ENCODE measurements at regions not wholly inside any gene's neighbourhood (a gene's known extent, or its start where the extent isn't known, plus 50 kb on each side); places are given as distances from the start of the nearest gene placed in this dataset.

GRCh38 chr4:154030152-154030551 lies 241.3 kb upstream of the SFRP2 start:
- Histone ChIP-seq H4K5ac (ENCODE audit: insufficient read length, low read depth, low read length) (no peak overlapping the region), H2BK5ac (ENCODE audit: low read depth, low read length) (no peak overlapping the region), H3K9me3 (ENCODE audit: insufficient read depth in 2 of 2, low read depth in 1 of 2, low read length in 1 of 2) (0 out of 4 replicates have a peak, but pooled peaks cover 0 to 7% of the 10 kb centered on the region in 2 experiments), H2BK12ac (ENCODE audit: low read depth, low read length) (no peak overlapping the region), H2BK120ac (replicated peaks; ENCODE audit: low read depth, low read length) (no peak overlapping the region), H3K18ac (ENCODE audit: extremely low read depth, low read length) (no peak overlapping the region), H3K23ac (ENCODE audit: insufficient read length) (no peak overlapping the region), H3K79me1 (ENCODE audit: low read depth, low read length) (no peaks in the 10 kb centered on the region), H3K4me1 (replicated peaks in 1 of 4; ENCODE audit: control insufficient read depth in 3 of 4, insufficient read depth in 4 of 4, low read length in 3 of 4) (peaks cover 0 to 4% (median 2%) of the 10 kb centered on the region in 4 experiments; a peak in 2 of 7 replicates), H3K4me3 (ENCODE audit: extremely low read depth in 1 of 4, insufficient read depth in 2 of 4, low read depth in 3 of 4, low read length in 4 of 4) (no peak overlapping the region), H3K4me2 (ENCODE audit: insufficient read depth in 1 of 2, low read depth in 2 of 2, low read length in 2 of 2) (no peak overlapping the region; a peak in 1 of 4 replicates), H3K23me2 (ENCODE audit: low read depth, low read length) (no peaks in the 10 kb centered on the region), H4K91ac (replicated peaks; ENCODE audit: insufficient read length, low read length) (no peak overlapping the region), H3K27ac (ENCODE audit: low read depth, low read length) (no peak overlapping the region), H2AFZ (ENCODE audit: low read length) (no peak overlapping the region), H3K56ac (replicated peaks; ENCODE audit: insufficient read length, low read depth, low read length) (no peak overlapping the region), H3K4ac (replicated peaks; ENCODE audit: insufficient read length, low read depth, low read length) (no peak overlapping the region), H2AK5ac (ENCODE audit: low read depth, low read length) (no peak overlapping the region), H2BK15ac (ENCODE audit: low read length) (no peak overlapping the region), H3K79me2 (ENCODE audit: control insufficient read depth in 1 of 2, insufficient read depth in 2 of 2, low read length in 2 of 2) (no peaks in the 10 kb centered on the region), H2BK20ac (ENCODE audit: low read length) (no peak overlapping the region), H3K36me3 (ENCODE audit: control insufficient read depth in 2 of 4, insufficient read depth in 4 of 4, low read length in 3 of 4) (no peaks in the 10 kb centered on the region), H3K9ac (replicated peaks in 1 of 4; ENCODE audit: extremely low read depth in 1 of 4, low read depth in 3 of 4, low read length in 3 of 4) (no peak overlapping the region; a peak in 1 of 7 replicates), H4K8ac (ENCODE audit: extremely low read depth, insufficient read depth, low read length) (no peak overlapping the region), H3K14ac (ENCODE audit: insufficient read length) (no peak overlapping the region), H3K27me3 (replicated peaks in 1 of 4; ENCODE audit: control insufficient read depth in 3 of 4, extremely low read depth in 1 of 4, insufficient read depth in 3 of 4, low read length in 3 of 4) (no peaks in the 10 kb centered on the region), H4K20me1 (replicated peaks in 1 of 2; ENCODE audit: control insufficient read depth in 1 of 2, insufficient read depth in 2 of 2, low read length in 2 of 2) (no peaks in the 10 kb centered on the region)
- CTCF ChIA-PET (ENCODE audit: partially characterized antibody) = interaction anchor here (1.1 to 2.0 kb wide), 2 partner anchors 19 to 225 kb away, joined by 3 to 8 read pairs; no protein-coding TSS in a partner anchor
- FAIRE-seq (no peak), DNase-seq (ENCODE audit: low read depth in 1 of 2, low spot score in 2 of 2) (no peak)
- 79% methylated on average over 2 of the region's 2 CpGs; no CpG with 5 or more reads in 1 of the 2 experiments for whole genome bisulfite sequencing, 2 experiments (ENCODE audit: extremely low coverage in 1 of 2, insufficient coverage in 1 of 2, insufficient read length in 1 of 2, insufficient replicate concordance in 2 of 2, low coverage in 1 of 2, low lambda C conversion rate in 2 of 2, missing lambda C conversion rate in 1 of 2)
- POLR2A ChIA-PET (ENCODE audit: partially characterized antibody) = interaction anchor here (0.7 kb wide), 1 partner anchor 236 kb away, joined by 3 read pairs; no protein-coding TSS in a partner anchor
- no peak for TF ChIP-seq CHD2 (IDR thresholded peaks at IDR 0.05; ENCODE audit: low read length)

Data from H1 (cell line).